HL-60 (cell line): ENCODE measurements at regions not wholly inside any gene's neighbourhood (a gene's known extent, or its start where the extent isn't known, plus 50 kb on each side); places are given as distances from the start of the nearest gene placed in this dataset.

Experiments used
- CTCF ChIP-seq: IDR thresholded peaks from one replicate; pipeline ENCODE4 v1.5.1; 2011; ENCODE audit warnings: low read length, control low read depth, inconsistent platforms; ENCODE audit not compliant: insufficient read depth
- GABPA ChIP-seq: IDR thresholded peaks from 2 replicates; pipeline ENCODE4 v1.6.1; 2012; ENCODE audit warnings: low read depth
- POLR2AphosphoS5 ChIP-seq: IDR thresholded peaks from 2 replicates; pipeline ENCODE4 v1.6.1; 2012; ENCODE audit warnings: low read depth
- REST ChIP-seq: IDR thresholded peaks from 2 replicates; pipeline ENCODE4 v1.6.1; 2012; ENCODE audit warnings: low read depth; ENCODE audit not compliant: insufficient replicate concordance

GRCh38 chr6:67112120-67112519, 1405.1 kb upstream of the EYS start:
- TF ChIP-seq CTCF (no peak), GABPA (no peak), POLR2AphosphoS5 (no peak), REST (no peak)
